A549 (cell line): ENCODE measurements at regions not wholly inside any gene's neighbourhood (a gene's known extent, or its start where the extent isn't known, plus 50 kb on each side); places are given as distances from the start of the nearest gene placed in this dataset.

ENCODE experiments used
- BHLHE40 ChIP-seq: IDR thresholded peaks from 2 replicates; pipeline ENCODE4 v1.6.1; 2012; ENCODE audit warnings: low read depth, low read length, inconsistent platforms
- CHD4 ChIP-seq: fragments of 200-600 bp; sonication (generic); IDR thresholded peaks from 2 replicates; pipeline ENCODE4 v1.6.1; 2016; ENCODE audit warnings: antibody characterized with exemption, mild to moderate bottlenecking, borderline replicate concordance
- ESRRA ChIP-seq: fragments of 150-350 bp; IDR thresholded peaks from 2 replicates; pipeline ENCODE4 v1.6.1; 2014; ENCODE audit warnings: mild to moderate bottlenecking, low read length, borderline replicate concordance
- POLR2A ChIP-seq: IDR thresholded peaks from 2 replicates; pipeline ENCODE4 v1.6.1; 2012; ENCODE audit warnings: mild to moderate bottlenecking, low read length
- RARB ChIP-seq: fragments of 250-450 bp; sonication (Bioruptor Pico); IDR thresholded peaks from 2 replicates; pipeline ENCODE4 v1.8.0; 2021; ENCODE audit warnings: mild to moderate bottlenecking, moderate library complexity
- RNF2 ChIP-seq: fragments of 200-600 bp; sonication (generic); IDR thresholded peaks from 2 replicates; pipeline ENCODE4 v1.6.1; 2016; ENCODE audit warnings: low read depth, mild to moderate bottlenecking, antibody characterized with exemption, moderate library complexity, borderline replicate concordance
- TF ChIP-seq, protein P1 (sequence below): fragments of >200 bp; sonication (Bioruptor Twin); formaldehyde crosslinking; IDR thresholded peaks from 3 replicates; pipeline ENCODE4 v1.5.1; 2016
- TF ChIP-seq, protein P2 (sequence below): fragments of 250-450 bp; sonication (Bioruptor Pico); IDR thresholded peaks from 2 replicates; pipeline ENCODE4 v1.5.0; 2020; ENCODE audit warnings: low read depth, mild to moderate bottlenecking, moderate library complexity
- TF ChIP-seq, protein P3 (sequence below): fragments of 200-600 bp; sonication (generic); IDR thresholded peaks from 2 replicates; pipeline ENCODE4 v1.6.1; 2016; ENCODE audit warnings: antibody characterized with exemption, mild to moderate bottlenecking, moderate library complexity

DNA sequence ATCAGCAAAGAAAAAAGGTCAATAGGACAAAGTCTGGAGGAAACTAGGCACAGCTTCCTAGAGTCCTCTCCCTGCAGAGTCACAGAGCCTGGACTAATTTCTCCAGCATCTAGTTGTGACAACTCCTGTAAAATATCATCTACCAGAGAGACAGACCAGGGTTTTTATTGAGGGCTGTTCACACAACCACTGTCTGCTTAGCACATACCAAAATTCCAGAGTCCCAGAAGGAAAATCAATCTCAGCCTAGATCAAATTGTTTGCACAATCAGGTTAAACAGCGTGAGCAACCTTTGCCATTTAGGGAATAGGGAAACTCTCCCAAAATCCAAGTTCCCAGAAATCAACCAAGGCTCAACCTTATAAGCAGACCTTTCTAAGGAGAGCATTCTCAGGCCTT lies 190.3 kb downstream of the SYK start:
- TF ChIP-seq RNF2: no peak
- TF ChIP-seq, protein P1, sequence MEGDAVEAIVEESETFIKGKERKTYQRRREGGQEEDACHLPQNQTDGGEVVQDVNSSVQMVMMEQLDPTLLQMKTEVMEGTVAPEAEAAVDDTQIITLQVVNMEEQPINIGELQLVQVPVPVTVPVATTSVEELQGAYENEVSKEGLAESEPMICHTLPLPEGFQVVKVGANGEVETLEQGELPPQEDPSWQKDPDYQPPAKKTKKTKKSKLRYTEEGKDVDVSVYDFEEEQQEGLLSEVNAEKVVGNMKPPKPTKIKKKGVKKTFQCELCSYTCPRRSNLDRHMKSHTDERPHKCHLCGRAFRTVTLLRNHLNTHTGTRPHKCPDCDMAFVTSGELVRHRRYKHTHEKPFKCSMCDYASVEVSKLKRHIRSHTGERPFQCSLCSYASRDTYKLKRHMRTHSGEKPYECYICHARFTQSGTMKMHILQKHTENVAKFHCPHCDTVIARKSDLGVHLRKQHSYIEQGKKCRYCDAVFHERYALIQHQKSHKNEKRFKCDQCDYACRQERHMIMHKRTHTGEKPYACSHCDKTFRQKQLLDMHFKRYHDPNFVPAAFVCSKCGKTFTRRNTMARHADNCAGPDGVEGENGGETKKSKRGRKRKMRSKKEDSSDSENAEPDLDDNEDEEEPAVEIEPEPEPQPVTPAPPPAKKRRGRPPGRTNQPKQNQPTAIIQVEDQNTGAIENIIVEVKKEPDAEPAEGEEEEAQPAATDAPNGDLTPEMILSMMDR: no peak
- TF ChIP-seq, protein P2, sequence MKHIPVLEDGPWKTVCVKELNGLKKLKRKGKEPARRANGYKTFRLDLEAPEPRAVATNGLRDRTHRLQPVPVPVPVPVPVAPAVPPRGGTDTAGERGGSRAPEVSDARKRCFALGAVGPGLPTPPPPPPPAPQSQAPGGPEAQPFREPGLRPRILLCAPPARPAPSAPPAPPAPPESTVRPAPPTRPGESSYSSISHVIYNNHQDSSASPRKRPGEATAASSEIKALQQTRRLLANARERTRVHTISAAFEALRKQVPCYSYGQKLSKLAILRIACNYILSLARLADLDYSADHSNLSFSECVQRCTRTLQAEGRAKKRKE: no peak
- no peak for TF ChIP-seq POLR2A
- TF ChIP-seq, protein P3, sequence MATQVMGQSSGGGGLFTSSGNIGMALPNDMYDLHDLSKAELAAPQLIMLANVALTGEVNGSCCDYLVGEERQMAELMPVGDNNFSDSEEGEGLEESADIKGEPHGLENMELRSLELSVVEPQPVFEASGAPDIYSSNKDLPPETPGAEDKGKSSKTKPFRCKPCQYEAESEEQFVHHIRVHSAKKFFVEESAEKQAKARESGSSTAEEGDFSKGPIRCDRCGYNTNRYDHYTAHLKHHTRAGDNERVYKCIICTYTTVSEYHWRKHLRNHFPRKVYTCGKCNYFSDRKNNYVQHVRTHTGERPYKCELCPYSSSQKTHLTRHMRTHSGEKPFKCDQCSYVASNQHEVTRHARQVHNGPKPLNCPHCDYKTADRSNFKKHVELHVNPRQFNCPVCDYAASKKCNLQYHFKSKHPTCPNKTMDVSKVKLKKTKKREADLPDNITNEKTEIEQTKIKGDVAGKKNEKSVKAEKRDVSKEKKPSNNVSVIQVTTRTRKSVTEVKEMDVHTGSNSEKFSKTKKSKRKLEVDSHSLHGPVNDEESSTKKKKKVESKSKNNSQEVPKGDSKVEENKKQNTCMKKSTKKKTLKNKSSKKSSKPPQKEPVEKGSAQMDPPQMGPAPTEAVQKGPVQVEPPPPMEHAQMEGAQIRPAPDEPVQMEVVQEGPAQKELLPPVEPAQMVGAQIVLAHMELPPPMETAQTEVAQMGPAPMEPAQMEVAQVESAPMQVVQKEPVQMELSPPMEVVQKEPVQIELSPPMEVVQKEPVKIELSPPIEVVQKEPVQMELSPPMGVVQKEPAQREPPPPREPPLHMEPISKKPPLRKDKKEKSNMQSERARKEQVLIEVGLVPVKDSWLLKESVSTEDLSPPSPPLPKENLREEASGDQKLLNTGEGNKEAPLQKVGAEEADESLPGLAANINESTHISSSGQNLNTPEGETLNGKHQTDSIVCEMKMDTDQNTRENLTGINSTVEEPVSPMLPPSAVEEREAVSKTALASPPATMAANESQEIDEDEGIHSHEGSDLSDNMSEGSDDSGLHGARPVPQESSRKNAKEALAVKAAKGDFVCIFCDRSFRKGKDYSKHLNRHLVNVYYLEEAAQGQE: no peak
- TF ChIP-seq BHLHE40: no peak
- TF ChIP-seq RARB: no peak
- TF ChIP-seq ESRRA: no peak
- TF ChIP-seq CHD4: no peak
